Right lobe of liver (tissue), 4 donors: ENCODE measurements at regions not wholly inside any gene's neighbourhood (a gene's known extent, or its start where the extent isn't known, plus 50 kb on each side); places are given as distances from the start of the nearest gene placed in this dataset.

Source experiments
- POLR2A ChIP-seq: fragments of 450-650 bp; IDR thresholded peaks from one replicate; pipeline ENCODE4 v1.6.1; 2017; ENCODE audit warnings: antibody characterized with exemption, mild to moderate bottlenecking
- TF ChIP-seq, protein P1 (sequence below), 4 donors: fragments of 200-600 bp in 3 of 4; fragments of 450-650 bp in 1 of 4; IDR thresholded peaks; one replicate each; pipeline versions ENCODE4 v1.5.1 to v1.8.0; 2016 to 2022; ENCODE audit warnings: antibody characterized with exemption in 4 of 4, mild to moderate bottlenecking in 2 of 4
- donor health status: DM: no; HTN: no; CAD: no.
- donor health status: DM: no; HTN: no; CAD: no.
- donor health status: DM: no; HTN: yes; CAD: no.

DNA sequence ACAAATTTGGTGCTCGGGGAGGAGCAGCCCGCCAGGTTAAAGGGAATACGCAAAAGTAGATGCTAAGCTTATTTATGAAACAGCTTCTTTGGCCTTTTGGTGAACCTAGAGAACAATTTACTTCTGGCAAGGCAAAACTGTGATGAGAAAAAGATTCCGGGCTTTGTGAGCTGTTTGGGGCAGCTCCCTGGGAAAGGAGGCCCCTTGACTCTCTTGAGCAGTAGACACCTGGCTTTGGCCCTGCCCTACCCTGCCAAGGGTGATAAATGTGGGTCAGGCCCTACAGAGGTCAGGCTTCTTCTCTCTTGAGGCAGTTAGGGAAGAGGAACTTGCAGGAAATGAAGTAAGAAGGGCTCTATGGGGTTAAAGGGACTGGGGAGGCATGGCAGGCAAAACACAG is 509.6 kb downstream of the MID1IP1 start:
- TF ChIP-seq, protein P1, sequence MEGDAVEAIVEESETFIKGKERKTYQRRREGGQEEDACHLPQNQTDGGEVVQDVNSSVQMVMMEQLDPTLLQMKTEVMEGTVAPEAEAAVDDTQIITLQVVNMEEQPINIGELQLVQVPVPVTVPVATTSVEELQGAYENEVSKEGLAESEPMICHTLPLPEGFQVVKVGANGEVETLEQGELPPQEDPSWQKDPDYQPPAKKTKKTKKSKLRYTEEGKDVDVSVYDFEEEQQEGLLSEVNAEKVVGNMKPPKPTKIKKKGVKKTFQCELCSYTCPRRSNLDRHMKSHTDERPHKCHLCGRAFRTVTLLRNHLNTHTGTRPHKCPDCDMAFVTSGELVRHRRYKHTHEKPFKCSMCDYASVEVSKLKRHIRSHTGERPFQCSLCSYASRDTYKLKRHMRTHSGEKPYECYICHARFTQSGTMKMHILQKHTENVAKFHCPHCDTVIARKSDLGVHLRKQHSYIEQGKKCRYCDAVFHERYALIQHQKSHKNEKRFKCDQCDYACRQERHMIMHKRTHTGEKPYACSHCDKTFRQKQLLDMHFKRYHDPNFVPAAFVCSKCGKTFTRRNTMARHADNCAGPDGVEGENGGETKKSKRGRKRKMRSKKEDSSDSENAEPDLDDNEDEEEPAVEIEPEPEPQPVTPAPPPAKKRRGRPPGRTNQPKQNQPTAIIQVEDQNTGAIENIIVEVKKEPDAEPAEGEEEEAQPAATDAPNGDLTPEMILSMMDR (IDR thresholded peaks at IDR 0.05), result no peak
- no peak for TF ChIP-seq POLR2A
